Keratinocyte (primary cell): ENCODE measurements at regions not wholly inside any gene's neighbourhood (a gene's known extent, or its start where the extent isn't known, plus 50 kb on each side); places are given as distances from the start of the nearest gene placed in this dataset.

Experiments used
- EZH2 ChIP-seq: IDR thresholded peaks from one replicate; pipeline ENCODE4 v1.6.1; 2012; ENCODE audit warnings: inconsistent platforms, mild to moderate bottlenecking, low read length, moderate library complexity
- TF ChIP-seq, protein P1 (sequence below), 3 experiments: IDR thresholded peaks in 1 of 3; conservative IDR thresholded peaks in 1 of 3; optimal IDR thresholded peaks in 1 of 3; 2 replicates in 2 of 3; 3 replicates in 1 of 3; pipeline versions ENCODE3 to v1.5.1; 2011; ENCODE audit warnings: low read length in 3 of 3, mild to moderate bottlenecking in 3 of 3, moderate library complexity in 2 of 3, control low read depth in 1 of 3, inconsistent platforms in 1 of 3; ENCODE audit not compliant: insufficient read depth in 2 of 3; ENCODE audit errors: extremely low read depth in 1 of 3

DNA sequence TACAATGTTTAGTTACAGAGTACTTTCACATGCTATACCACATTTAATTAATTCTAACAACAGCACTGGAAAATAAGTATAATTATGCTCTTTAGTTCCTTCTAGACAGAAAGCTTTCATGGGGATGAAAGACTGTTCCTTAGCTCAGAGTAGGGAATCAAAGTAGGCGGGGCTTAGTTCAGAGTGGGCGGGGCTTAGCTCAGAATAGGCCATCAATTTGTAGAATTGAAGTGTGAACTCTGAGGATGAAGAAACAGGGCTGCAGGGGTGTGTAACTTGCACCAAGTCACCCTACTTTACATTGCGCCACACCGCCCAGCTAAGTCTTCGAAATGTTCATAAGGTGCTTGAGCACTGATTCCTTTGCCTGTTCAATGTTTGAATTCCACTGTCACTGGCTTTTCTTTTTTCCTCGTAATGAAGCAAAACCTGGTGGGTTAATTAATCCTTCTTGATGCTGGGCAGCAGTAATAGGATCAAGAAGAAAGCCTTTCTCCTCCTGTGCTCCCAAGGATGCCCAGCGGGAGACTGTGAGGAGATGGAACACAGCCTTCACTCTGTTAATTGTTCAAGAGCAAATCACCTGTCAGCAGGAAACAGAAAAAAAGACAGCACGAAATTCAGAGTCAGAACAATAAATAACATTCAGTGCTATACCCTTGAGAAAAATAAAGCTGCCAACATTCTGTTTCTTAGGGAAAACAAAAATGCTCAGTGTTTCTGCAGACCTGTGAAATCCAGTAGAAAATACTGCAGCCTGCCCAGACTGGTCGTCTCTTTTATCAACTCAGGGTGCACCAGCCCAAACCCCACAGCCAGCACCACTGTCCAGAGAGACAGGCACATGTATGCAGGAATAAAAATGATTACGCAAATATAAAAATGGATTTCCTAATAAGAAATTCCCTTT lies 66.5 kb upstream of the CAMK1G start:
- TF ChIP-seq, protein P1, sequence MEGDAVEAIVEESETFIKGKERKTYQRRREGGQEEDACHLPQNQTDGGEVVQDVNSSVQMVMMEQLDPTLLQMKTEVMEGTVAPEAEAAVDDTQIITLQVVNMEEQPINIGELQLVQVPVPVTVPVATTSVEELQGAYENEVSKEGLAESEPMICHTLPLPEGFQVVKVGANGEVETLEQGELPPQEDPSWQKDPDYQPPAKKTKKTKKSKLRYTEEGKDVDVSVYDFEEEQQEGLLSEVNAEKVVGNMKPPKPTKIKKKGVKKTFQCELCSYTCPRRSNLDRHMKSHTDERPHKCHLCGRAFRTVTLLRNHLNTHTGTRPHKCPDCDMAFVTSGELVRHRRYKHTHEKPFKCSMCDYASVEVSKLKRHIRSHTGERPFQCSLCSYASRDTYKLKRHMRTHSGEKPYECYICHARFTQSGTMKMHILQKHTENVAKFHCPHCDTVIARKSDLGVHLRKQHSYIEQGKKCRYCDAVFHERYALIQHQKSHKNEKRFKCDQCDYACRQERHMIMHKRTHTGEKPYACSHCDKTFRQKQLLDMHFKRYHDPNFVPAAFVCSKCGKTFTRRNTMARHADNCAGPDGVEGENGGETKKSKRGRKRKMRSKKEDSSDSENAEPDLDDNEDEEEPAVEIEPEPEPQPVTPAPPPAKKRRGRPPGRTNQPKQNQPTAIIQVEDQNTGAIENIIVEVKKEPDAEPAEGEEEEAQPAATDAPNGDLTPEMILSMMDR (optimal IDR thresholded peaks at IDR 0.05 in 1 of 3, IDR thresholded peaks at IDR 0.05 in 1 of 3, conservative IDR thresholded peaks at IDR 0.05 in 1 of 3; ENCODE audit: extremely low read depth in 1 of 3, insufficient read depth in 2 of 3, low read length in 3 of 3): no peak
- TF ChIP-seq EZH2: no peak
